Fibroblast of skin of left quadriceps (primary cell): ENCODE measurements at regions not wholly inside any gene's neighbourhood (a gene's known extent, or its start where the extent isn't known, plus 50 kb on each side); places are given as distances from the start of the nearest gene placed in this dataset.
"Not testable (repeated sequence)": the region's sequence is repeated elsewhere in the genome, so short reads cannot be mapped to it uniquely, and the experiment has no call there.

ENCODE experiments used
- DNase-seq, 2 experiments: peaks; one replicate each; pipeline ENCODE4 v3.0.0-alpha.2; 2013; ENCODE audit warnings: low read depth in 2 of 2

DNA sequence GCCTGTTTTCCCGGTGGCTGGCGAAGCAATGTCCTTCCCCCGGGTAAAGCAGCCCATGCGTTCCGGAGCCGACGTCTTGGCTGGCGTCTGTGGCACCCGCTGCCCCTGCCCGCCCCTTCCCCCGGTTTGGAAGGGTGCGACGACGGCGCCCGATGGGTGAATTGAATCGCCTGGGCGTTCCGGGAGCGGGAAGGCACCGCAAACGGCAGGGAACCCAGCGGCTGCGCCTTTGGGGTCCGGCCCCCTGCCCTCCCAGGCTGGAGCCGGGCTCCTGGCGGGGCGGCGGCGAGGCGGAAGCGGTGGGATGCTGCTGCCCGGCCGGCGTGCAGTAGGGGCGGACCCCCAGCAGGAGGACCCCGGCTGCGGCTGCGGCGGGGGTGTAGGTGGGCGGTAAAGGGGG is 123.6 kb upstream of the RHOU start:
- DNase-seq, result not testable (repeated sequence)

DNA sequence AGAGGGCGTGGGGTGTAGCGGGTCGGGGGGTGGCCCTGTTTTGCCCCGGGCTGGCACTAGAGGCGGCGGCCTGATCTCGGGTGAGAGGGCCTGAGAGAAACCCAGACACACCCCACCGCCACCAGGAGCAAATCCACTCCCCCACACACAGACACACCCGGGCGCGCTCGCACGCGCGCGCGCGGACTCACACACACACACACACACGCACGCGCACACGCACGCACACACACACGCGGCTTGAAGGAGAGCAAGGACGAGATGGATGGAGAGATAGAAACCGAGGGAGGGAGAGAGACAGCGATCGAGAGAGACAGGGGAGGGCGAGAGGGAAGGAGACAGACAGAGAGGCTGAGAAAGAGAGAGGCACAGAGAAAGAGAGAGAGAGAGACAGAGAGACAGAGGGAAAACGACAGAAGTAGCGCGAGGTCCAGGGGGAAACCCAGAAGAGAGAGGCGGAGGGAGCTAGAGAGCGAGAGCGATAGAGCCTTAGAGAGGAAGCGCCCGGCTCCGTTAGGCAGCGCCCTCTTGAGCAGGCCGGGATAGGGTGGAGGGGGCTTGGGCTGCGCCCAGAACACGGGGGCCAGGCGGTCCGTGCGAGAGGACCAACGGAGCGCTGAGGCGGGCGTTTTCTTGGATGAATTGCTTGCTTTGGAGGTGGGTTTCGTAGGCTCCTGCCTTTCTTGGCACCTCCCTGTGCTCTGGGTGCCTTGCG is 113.1 kb upstream of the RHOU start:
- DNase-seq, result not testable (repeated sequence)

DNA sequence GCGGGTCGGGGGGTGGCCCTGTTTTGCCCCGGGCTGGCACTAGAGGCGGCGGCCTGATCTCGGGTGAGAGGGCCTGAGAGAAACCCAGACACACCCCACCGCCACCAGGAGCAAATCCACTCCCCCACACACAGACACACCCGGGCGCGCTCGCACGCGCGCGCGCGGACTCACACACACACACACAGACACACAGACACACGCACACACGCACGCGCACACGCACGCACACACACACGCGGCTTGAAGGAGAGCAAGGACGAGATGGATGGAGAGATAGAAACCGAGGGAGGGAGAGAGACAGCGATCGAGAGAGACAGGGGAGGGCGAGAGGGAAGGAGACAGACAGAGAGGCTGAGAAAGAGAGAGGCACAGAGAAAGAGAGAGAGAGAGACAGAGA is 108.8 kb upstream of the RHOU start:
- DNase-seq, result not testable (repeated sequence)

DNA sequence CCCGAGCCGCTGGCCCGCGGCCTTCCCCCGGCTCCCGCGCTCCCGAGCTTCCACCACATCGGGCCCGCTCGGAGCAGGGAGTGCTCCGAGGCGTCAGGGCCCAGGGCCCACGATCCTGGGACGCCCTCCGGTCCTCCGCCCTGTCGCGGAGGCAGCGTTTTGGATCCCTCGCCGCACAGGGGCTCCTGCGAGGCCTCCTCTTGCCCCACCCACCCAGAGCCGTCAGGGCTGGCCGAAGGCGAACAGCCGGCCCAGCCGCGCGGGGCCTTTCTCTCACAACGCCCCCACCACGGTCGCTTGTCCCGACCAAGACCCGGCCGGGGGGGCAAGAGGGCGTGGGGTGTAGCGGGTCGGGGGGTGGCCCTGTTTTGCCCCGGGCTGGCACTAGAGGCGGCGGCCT is 102.4 kb upstream of the RHOU start:
- not testable (repeated sequence) for DNase-seq

DNA sequence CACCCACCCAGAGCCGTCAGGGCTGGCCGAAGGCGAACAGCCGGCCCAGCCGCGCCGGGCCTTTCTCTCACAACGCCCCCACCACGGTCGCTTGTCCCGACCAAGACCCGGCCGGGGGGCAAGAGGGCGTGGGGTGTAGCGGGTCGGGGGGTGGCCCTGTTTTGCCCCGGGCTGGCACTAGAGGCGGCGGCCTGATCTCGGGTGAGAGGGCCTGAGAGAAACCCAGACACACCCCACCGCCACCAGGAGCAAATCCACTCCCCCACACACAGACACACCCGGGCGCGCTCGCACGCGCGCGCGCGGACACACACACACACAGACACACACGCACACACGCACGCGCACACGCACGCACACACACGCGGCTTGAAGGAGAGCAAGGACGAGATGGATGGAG is 100.0 kb upstream of the RHOU start:
- DNase-seq, result not testable (repeated sequence)

DNA sequence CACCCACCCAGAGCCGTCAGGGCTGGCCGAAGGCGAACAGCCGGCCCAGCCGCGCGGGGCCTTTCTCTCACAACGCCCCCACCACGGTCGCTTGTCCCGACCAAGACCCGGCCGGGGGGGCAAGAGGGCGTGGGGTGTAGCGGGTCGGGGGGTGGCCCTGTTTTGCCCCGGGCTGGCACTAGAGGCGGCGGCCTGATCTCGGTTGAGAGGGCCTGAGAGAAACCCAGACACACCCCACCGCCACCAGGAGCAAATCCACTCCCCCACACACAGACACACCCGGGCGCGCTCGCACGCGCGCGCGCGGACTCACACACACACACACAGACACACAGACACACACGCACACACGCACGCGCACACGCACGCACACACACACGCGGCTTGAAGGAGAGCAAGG is 97.8 kb upstream of the RHOU start:
- DNase-seq, result not testable (repeated sequence)

DNA sequence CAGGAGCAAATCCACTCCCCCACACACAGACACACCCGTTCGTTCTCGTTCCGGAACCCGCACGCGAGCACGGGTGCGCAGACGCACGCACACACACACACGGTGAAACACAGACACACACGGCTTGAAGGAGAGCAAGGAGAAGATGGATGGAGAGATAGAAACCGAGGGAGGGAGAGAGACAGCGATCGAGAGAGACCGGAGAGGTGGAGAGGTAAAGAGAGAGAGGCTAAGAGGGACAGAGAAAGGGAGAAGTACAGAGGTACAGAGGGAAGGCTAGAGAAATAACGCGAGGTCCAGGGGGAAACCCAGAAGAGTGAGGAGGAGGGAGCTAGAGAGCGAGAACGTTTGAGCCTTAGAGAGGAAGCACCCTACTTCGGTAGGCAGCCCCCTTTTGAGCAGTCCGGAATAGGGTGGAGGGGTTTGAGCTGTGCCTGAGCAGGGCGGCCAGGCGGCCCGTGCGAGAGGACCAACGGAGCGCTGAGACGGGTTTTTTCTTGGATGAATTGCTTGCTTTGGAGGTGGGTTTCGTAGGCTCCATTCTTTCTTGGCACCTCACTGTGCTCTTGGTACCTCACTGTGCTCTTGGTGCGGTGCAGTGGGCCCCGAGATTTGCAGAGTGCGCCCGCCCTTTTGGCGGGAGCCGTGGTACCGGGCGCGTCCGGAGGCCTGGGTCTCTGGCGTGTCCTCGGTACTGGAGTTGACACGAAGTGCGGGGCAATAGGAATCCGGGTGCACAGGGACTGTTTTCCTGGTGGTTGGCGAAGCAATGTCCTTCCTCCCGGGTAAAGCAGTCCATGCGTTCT is 88.4 kb upstream of the RHOU start:
- DNase-seq, result no peak

DNA sequence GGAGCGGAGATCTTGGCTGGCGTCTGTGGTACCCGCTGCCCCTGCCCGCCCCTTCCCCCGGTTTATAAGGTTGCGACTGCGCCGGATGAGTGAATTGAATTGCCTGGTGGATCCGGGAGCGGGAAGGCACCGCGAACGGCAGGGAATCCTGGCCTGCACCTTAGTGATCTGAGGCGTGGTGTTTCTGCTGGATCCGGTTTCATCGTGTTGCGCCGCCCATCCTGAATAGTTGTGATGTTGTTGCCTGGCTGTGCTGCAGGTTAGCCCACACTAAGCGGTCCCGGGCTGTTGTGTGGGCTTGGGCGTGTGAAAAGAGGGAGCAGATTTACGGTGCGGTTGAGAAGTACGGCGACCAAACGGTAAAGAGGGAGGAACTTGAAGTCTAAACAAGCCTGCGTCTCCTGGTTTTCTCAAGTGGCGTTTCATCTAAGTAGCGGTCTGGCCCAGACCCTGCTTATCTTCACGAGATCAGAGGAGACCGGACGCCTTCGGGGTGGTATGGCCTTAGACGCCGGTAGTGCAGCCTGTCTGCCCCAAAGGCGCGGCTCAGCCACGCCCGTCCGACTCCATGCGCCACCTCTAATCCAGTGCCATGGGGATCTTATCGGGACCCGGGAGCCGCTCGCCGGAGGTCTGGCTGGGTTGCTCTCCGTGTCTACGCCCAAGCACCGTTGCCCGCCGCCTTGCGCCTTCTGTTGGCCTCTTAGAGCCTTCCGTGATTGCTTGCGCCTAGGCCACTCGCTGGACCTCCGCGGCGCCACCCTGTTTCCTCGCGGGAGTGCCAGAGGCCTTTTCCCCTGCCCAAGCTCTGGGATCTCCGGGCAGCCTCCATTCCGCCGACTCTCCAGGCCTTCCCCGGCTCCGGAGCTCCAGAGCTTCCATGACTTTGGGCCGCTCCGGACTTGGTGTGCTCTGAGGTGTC is 87.5 kb upstream of the RHOU start:
- peak in 1 of 2 experiments; percentile 21 for DNase-seq

DNA sequence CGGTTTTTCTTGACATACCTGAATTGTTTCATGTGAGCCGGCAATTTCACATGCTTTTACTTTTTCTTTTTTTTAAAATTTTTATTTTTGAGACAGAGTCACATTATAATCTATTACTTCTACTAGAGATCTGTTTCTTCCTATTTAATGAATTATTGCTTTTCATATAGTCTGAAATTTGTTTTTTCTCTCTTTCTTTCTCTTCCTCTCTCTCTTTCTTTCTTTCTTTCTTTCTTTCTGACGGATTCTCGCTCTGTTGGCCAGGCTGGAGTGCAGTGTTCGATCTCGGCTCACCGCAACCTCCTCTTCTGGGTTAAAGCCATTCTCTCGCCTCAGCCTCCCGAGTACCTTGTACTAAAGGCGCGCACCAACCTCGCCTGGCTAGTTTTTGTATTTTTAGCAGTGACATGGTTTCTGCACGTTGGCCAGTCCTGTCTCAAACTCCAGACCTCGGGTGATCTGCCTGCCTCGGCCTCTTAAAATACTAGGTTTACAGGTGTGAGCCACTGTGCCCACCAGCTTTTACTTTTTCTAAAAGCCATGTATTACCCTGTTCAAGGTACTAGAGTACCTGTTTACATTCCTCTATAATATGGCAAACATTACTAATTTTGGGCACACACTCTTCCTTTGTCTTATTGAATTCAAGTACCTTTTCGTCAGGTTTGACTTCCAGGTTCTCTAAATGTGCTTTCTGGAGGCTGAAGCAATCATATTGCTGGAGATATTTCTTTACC is 86.5 kb upstream of the RHOU start:
- no peak for DNase-seq

DNA sequence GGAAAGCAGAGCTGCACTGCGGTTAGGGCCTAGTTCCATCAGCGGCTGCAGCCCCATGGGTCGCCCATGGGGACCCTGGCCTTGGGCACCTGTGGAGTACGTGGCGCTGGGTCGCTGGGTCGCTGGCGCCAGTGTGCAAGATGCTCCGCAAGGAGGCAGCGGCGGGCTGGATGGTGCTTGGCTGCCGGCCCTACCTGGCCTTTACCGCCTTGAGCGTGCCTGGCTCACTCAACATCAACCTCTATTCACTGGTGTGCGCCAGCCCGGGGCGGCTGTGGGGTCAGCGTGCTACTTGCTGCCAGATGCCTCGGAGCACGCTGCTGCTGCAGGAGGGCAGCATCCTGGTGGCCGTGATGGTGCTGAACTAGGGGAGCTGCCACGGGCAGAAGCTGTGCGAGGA is 85.1 kb upstream of the RHOU start:
- no peak for DNase-seq

DNA sequence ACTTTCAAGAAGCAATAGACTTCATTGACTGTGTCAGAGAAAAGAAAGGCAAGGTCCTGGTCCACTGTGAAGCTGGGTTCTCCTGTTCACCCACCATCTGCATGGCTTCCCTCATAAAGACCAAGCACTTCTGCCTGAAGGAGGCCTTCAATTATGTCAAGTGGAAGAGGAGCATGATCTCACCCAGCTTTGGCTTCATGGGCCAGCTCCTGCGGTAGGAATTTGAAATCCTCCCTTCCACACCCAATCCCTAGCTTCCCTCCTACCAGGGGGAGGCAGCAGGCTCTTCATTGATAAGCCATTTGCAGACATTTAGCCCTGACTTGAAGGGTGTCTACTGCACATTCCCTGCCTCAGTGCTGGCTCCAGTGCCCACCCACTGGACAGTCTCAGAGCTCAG is 84.3 kb upstream of the RHOU start:
- no peak for DNase-seq

DNA sequence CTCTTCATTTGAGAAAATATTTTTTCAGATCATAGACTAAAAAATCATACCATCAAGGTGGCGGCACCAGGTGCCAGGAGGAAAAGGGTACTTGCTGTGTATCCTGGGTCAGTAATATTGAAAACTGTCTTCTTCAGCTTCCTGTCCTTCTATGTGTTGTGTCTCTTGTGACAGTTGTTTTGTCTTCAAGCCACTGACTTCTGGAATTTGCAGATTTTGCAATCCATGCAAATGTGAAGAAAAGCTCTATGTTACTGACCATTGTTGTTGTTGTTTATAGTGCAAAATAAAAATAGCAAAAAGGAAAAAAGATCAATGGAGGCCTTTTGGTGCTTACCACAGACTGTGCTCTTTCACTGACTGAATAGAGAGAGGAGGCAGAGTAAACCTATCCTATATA is 83.2 kb upstream of the RHOU start:
- DNase-seq, result no peak

DNA sequence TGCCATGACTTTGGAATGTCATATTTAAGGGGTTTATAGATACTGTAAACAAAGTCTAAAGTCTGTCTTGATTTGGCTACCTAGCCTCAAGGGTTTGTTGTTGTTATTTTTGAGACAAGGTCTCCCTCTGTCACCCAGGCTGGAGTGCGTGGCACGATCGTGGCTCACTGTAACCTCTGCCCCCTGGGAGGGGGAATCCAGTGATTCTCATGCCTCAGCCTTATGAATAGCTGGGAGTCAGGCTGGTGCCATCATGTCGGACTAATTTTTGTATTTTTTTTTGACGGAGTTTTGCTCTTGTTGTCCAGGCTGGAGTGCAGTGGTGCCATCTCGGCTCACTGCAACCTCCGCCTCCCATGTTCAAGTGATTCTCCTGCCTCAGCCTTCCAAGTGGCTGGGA is 82.2 kb upstream of the RHOU start:
- DNase-seq, result not testable (repeated sequence)

DNA sequence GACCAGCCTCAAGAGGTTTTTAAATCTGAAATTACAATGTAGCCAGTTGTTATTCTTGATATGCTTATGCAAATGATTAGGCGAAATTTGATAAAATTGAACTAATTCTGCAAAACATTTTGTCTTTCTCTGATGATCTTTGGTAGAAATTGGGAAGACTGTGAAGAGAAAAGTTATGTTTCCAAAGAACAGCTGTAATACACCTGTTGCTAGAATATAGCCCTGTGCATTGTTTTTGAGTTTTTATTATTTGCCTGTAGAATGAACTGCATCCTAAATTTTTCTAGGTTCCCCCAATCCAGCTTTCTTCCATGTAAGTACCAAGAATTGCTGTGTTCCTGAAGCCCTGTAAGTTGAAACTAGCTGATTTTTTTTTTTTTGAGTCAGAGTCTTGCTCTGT is 81.5 kb upstream of the RHOU start:
- no peak for DNase-seq

DNA sequence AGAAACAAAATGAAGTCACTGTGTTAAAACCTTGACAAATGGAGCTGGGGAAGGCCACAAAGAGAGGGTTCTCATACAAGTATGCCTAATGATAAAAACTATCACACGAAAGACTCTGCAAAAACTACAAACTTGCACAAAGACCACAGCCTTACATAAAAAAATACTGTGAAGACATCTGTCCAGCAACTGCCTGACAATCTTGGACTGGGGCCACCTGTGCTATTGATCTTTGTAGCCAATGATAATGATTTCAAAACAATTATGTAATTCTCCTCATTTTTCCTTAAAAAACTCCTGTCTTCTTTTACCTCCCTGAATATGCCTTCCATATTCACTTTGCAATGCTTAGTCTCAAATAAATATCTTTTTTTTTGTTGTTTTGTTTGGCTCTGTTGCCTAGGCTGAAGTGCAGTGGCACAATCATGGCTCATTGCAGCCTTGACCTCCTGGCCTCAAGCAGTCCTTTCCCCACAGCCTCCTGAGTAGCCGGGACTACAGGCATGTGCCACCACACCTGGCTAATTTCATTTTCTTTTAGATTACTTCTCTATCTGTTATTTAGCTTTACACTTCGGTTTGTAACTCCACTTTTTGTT is 79.4 kb upstream of the RHOU start:
- no peak for DNase-seq

DNA sequence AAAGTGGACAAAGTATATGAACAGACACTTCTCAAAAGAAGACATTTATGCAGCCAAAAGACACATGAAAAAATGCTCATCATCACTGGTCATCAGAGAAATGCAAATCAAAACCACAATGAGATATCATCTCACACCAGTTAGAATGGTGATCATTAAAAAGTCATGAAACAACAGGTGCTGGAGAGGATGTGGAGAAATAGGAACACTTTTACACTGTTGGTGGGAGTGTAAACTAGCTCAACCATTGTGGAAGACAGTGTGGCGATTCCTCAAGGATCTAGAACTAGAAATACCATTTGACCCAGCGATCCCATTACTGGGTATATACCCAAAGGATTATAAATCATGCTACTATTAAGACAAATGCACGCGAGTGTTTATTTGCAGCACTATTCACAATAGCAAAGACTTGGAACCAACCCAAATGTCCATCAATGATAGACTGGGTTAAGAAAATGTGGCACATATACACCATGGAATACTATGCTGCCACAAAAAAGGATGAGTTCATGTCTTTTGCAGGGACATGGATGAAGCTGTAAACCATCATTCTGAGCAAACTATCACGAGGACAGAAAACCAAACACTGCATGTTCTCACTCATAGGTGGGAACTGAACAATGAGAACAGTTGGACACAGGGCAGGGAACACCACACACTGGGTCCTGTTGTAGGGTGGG is 73.1 kb upstream of the RHOU start:
- DNase-seq, result not testable (repeated sequence)

DNA sequence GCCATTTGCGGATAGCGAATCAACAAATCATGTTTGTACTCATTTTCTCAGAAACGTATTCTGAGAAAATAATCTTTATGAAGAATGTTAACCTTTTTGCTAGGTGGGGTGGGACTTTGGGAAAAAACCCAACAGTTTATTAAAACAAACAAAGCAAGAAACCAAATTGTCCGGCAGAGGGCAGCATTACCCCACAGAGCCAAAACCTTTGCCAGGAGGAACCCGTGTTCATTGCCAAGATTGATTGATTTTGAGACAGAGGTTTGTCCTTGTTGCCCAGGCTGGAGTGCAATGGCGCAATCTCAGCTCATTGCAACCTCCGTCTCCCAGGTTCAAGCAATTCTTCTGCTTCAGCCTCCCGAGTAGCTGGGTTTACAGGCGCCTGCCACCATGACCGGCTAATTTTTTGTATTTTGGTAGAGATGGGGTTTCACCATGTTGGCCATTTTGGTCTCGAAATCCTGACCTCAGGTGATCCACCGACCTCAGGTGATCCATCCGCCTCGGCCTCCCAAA is 70.8 kb upstream of the RHOU start:
- DNase-seq, result peak in 1 of 2 experiments; percentile 48

DNA sequence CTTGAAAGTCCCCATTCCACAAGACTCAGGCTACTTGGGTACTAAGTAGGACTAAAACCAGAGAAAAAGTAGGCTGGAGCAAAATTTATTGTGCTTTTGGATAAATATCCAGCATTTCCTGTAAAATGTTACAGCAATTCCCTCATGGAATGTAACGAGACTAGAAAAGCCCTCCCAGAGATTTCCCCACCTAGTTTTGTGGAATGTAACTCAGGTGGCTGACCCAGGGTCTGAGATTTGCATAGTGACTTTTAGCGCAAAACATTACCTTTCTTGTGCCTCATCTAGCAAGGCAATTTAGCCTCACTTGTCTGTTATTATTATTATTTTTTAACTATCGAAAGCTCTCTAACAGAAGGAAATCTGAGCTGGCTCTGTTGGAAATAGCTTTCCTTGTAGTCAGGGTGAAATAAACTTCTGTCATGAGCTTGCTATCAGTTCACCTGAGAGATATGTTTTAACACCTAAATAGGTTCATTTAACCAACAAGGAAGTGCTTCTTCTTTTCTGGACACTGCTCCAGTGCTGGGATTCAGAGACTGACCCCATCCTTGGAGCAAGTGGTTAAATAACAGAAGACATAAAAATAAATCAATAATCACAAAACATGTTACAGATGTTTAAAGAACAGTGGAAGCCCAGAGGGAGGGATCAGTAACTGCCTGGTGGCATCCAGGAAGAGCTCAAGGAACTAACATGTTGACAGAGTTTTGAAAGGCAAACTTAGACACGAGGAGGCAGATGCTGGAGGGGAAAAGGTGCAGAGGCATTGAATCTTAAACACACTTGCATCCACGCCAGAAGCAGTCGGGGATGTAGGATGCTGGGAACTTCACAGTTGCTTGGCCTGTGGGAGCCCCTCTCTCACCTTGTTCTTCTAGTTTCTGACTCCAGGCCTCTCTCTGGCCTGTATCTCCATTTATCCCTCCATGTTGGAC is 68.3 kb upstream of the RHOU start:
- no peak for DNase-seq
